Neural progenitor cell (in vitro differentiated cells): ENCODE measurements at regions not wholly inside any gene's neighbourhood (a gene's known extent, or its start where the extent isn't known, plus 50 kb on each side); places are given as distances from the start of the nearest gene placed in this dataset.

Experiments used
- DNase-seq: peaks from one replicate; pipeline ENCODE4 v3.0.0-alpha.2; 2016; ENCODE audit warnings: low spot score
- H2AFZ ChIP-seq: fragments of 200-600 bp; sonication (generic); replicated peaks from 2 replicates; pipeline ENCODE4 v1.6.1; 2016; ENCODE audit warnings: antibody characterized with exemption
- H3F3A ChIP-seq: fragments of 200-600 bp; sonication (generic); 2 replicates; pipeline ENCODE4 v1.6.1; 2016; ENCODE audit warnings: antibody characterized with exemption, low read depth
- H3K27ac ChIP-seq: fragments of 200-600 bp; sonication (generic); 2 replicates; pipeline ENCODE4 v1.5.1; 2016; ENCODE audit warnings: mild to moderate bottlenecking
- H3K27me3 ChIP-seq: fragments of 200-600 bp; sonication (generic); 2 replicates; pipeline ENCODE4 v1.6.1; 2016; ENCODE audit warnings: mild to moderate bottlenecking, moderate library complexity
- H3K36me3 ChIP-seq: fragments of 200-600 bp; sonication (generic); 2 replicates; pipeline ENCODE4 v1.5.1; 2016
- H3K4me1 ChIP-seq: fragments of 200-600 bp; sonication (generic); 2 replicates; pipeline ENCODE4 v1.6.1; 2016; ENCODE audit warnings: mixed run types
- H3K4me2 ChIP-seq: fragments of 200-600 bp; sonication (generic); 2 replicates; pipeline ENCODE4 v1.6.1; 2016
- H3K4me3 ChIP-seq: fragments of 200-600 bp; sonication (generic); 2 replicates; pipeline ENCODE4 v1.5.1; 2016
- H3K79me2 ChIP-seq: fragments of 200-600 bp; sonication (generic); 2 replicates; pipeline ENCODE4 v1.6.1; 2016; ENCODE audit warnings: low read depth
- H3K9ac ChIP-seq: fragments of 200-600 bp; sonication (generic); 2 replicates; pipeline ENCODE4 v1.6.1; 2016
- H3K9me3 ChIP-seq: fragments of 200-600 bp; sonication (generic); 2 replicates; pipeline ENCODE4 v1.5.1; 2016; ENCODE audit warnings: low read depth
- H4K20me1 ChIP-seq: fragments of 200-600 bp; sonication (generic); 2 replicates; pipeline ENCODE4 v1.6.1; 2016; ENCODE audit warnings: low read depth
- H3K27ac Mint-ChIP-seq: 3 replicates; pipeline ENCODE4 v1.8.0; 2021; ENCODE audit warnings: mixed read lengths
- H3K27me3 Mint-ChIP-seq: 2 replicates; pipeline ENCODE4 v1.8.0; 2022; ENCODE audit warnings: low read depth, mild to moderate bottlenecking, inconsistent platforms, moderate library complexity, mixed read lengths; ENCODE audit not compliant: insufficient read depth
- H3K36me3 Mint-ChIP-seq: 3 replicates; pipeline ENCODE4 v1.8.0; 2021; ENCODE audit warnings: mixed read lengths
- H3K4me1 Mint-ChIP-seq: 3 replicates; pipeline ENCODE4 v1.8.0; 2021; ENCODE audit warnings: mixed read lengths
- H3K4me3 Mint-ChIP-seq: 3 replicates; pipeline ENCODE4 v1.8.0; 2021; ENCODE audit warnings: mild to moderate bottlenecking, moderate library complexity, mixed read lengths
- H3K9me3 Mint-ChIP-seq: 3 replicates; pipeline ENCODE4 v1.8.0; 2020; ENCODE audit warnings: mixed read lengths
- EZH2 ChIP-seq: fragments of 200-600 bp; sonication (generic); IDR thresholded peaks from 2 replicates; pipeline ENCODE4 v1.6.1; 2017; ENCODE audit warnings: antibody characterized with exemption, mild to moderate bottlenecking, moderate library complexity
- EZH2phosphoT487 ChIP-seq: fragments of 200-600 bp; sonication (generic); IDR thresholded peaks from 2 replicates; pipeline ENCODE4 v1.6.1; 2017; ENCODE audit warnings: antibody characterized with exemption
- TF ChIP-seq, protein P1 (sequence below): fragments of 200-600 bp; sonication (generic); IDR thresholded peaks from 2 replicates; pipeline ENCODE4 v1.5.1; 2017; ENCODE audit warnings: antibody characterized with exemption, mild to moderate bottlenecking

DNA sequence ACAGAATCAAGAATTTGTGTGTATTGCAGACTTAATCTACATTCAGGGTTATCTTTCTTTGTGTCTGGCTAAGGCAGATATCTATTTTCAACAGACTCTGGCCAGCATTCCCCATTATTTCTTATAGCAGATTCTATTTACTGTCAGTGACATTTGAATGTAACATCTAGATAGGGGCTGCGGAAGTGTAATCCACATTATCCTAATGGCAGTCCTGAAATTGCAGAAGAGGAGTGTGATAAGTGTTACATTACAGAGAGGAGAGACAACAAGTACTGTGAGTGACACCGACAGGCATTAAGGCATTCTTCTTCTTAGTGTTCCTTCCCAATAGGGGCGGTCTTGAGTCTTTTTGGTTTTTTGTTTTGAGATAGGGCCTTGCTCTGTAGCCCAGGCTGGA lies 598.2 kb upstream of the NXPH2 start:
- no peak overlapping the region for H2AFZ ChIP-seq
- H3K27ac ChIP-seq, result no peak overlapping the region
- no peak for DNase-seq
- no peaks in the 10 kb centered on the region for H3K27me3 ChIP-seq
- H4K20me1 ChIP-seq, result no peaks in the 10 kb centered on the region
- H3K36me3 ChIP-seq, result no peaks in the 10 kb centered on the region
- H3K9ac ChIP-seq, result no peak overlapping the region
- H3K36me3 Mint-ChIP-seq, result no peaks in the 10 kb centered on the region
- H3K27me3 Mint-ChIP-seq, result no peaks in the 10 kb centered on the region
- no peaks in the 10 kb centered on the region for H3K79me2 ChIP-seq
- H3K4me3 ChIP-seq, result no peak overlapping the region
- H3K4me3 Mint-ChIP-seq, result no peak overlapping the region
- H3K4me1 Mint-ChIP-seq, result no peaks in the 10 kb centered on the region
- no peaks in the 10 kb centered on the region for H3K4me1 ChIP-seq
- H3K4me2 ChIP-seq, result no peak overlapping the region
- no peaks in the 10 kb centered on the region for H3F3A ChIP-seq
- TF ChIP-seq, protein P1, sequence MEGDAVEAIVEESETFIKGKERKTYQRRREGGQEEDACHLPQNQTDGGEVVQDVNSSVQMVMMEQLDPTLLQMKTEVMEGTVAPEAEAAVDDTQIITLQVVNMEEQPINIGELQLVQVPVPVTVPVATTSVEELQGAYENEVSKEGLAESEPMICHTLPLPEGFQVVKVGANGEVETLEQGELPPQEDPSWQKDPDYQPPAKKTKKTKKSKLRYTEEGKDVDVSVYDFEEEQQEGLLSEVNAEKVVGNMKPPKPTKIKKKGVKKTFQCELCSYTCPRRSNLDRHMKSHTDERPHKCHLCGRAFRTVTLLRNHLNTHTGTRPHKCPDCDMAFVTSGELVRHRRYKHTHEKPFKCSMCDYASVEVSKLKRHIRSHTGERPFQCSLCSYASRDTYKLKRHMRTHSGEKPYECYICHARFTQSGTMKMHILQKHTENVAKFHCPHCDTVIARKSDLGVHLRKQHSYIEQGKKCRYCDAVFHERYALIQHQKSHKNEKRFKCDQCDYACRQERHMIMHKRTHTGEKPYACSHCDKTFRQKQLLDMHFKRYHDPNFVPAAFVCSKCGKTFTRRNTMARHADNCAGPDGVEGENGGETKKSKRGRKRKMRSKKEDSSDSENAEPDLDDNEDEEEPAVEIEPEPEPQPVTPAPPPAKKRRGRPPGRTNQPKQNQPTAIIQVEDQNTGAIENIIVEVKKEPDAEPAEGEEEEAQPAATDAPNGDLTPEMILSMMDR, result no peak
- TF ChIP-seq EZH2 (no peak), EZH2phosphoT487 (no peak)
- H3K9me3 Mint-ChIP-seq, result no peaks in the 10 kb centered on the region
- H3K27ac Mint-ChIP-seq, result no peak overlapping the region
- no peaks in the 10 kb centered on the region for H3K9me3 ChIP-seq

DNA sequence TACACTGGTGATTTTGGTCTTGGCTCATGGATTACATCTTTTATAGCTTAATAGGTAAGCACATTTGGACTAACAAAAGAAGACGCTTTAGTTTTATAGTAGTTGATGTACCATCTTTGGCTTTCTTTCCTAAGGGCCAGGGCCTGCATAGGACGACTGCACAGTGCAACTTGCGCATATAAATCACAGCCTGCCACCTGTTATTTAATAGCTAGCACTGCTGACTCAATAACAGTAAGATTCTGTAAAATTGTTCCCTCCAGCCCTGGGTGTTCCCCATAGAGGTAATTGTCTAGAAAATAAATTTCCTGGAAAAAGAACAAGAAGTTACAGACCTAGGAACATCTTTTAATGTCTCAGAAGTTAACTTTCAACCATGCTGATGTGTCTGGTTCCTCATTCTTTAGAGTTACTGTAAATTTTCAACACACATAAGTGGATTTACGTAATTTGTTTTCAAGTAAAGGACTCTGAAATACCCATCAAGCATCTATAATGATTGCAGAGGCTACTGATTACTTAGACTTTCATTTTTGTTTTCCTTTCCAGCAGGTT lies 594.2 kb upstream of the NXPH2 start:
- no peaks in the 10 kb centered on the region for H4K20me1 ChIP-seq
- no peak overlapping the region for H3K27ac ChIP-seq
- TF ChIP-seq EZH2 (no peak), EZH2phosphoT487 (no peak)
- TF ChIP-seq, protein P1, result no peak
- H3K36me3 ChIP-seq, result no peaks in the 10 kb centered on the region
- no peak overlapping the region for H3K4me2 ChIP-seq
- no peaks in the 10 kb centered on the region for H3K79me2 ChIP-seq
- H3K9me3 ChIP-seq, result no peaks in the 10 kb centered on the region
- H3K4me3 Mint-ChIP-seq, result no peak overlapping the region
- peaks cover 7% of the 10 kb centered on the region for H3K4me1 ChIP-seq
- H3K4me1 Mint-ChIP-seq, result peaks cover 3% of the 10 kb centered on the region
- no peaks in the 10 kb centered on the region for H3K36me3 Mint-ChIP-seq
- no peak overlapping the region for H3K4me3 ChIP-seq
- no peaks in the 10 kb centered on the region for H3F3A ChIP-seq
- no peaks in the 10 kb centered on the region for H3K27me3 Mint-ChIP-seq
- H2AFZ ChIP-seq, result no peak overlapping the region
- no peak for DNase-seq
- no peaks in the 10 kb centered on the region for H3K9me3 Mint-ChIP-seq
- H3K9ac ChIP-seq, result no peak overlapping the region
- H3K27ac Mint-ChIP-seq, result no peak overlapping the region
- H3K27me3 ChIP-seq, result no peaks in the 10 kb centered on the region

DNA sequence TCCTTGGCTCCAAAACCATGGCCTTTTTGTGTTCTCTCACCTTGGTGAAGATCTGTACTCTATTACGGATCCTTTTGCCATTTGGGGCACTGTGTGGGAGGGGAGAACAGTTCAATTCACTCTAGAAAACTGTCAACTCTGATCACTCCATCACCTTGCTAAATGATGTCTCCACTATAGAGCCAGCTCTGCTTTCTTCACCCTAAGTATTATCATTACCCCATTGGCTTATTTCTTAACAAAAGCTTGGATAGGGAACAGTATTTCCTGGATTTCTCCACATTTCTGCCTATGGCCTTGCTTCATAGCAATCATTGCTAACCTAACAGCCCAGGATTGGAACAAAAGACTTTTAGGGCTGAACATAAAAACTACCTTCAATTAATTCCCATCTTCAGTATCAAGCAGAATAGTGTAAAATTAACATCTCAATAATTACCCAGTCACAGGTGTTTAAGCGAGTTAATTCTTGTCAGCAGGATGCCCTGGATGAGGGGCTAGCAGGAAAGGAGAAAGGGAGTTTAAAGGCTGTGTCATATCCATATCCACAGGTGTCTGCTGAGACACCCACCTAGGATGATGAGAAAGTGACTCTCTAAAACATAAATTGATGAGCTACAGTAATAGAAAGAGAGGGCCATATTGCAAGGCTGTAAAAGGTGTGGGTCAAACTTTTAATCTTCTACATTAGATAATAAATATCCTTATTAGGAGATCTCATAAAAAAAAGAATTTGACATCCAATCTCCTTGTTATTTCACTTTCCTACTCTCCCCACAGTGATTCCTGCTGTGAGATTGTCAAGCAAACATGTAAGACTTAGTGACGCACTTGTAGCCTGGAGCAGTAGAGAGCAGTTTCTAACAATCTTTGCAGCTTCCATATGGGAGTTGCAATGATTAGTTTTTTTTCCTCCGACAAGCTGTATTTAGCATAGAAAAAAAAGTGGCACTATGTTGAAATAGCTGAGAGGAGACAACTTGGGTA lies 589.5 kb upstream of the NXPH2 start:
- TF ChIP-seq EZH2phosphoT487 (no peak), EZH2 (no peak)
- TF ChIP-seq, protein P1, result no peak
- Histone ChIP-seq H3K36me3 (no peaks in the 10 kb centered on the region), H4K20me1 (no peaks in the 10 kb centered on the region), H3K4me3 (no peak overlapping the region), H3K79me2 (no peaks in the 10 kb centered on the region), H3K4me1 (peaks cover 15% of the 10 kb centered on the region), H3K27me3 (no peaks in the 10 kb centered on the region), H2AFZ (peak overlapping the region; percentile 12), H3K9ac (no peak overlapping the region), H3K9me3 (no peaks in the 10 kb centered on the region), H3F3A (no peaks in the 10 kb centered on the region), H3K4me2 (no peak overlapping the region), H3K27ac (no peak overlapping the region)
- no peak overlapping the region for H3K27ac Mint-ChIP-seq
- H3K4me3 Mint-ChIP-seq, result no peak overlapping the region
- H3K4me1 Mint-ChIP-seq, result peaks cover 8% of the 10 kb centered on the region
- DNase-seq, result no peak
- no peaks in the 10 kb centered on the region for H3K9me3 Mint-ChIP-seq
- H3K27me3 Mint-ChIP-seq, result no peaks in the 10 kb centered on the region
- H3K36me3 Mint-ChIP-seq, result no peaks in the 10 kb centered on the region
